Uterus (tissue), 2 donors: ENCODE measurements at regions not wholly inside any gene's neighbourhood (a gene's known extent, or its start where the extent isn't known, plus 50 kb on each side); places are given as distances from the start of the nearest gene placed in this dataset.

Experiments
- POLR2A ChIP-seq, 2 donors: fragments of 450-650 bp; IDR thresholded peaks; one replicate each; pipeline ENCODE4 v1.6.1; 2016; ENCODE audit warnings: antibody characterized with exemption in 2 of 2, mild to moderate bottlenecking in 1 of 2, moderate library complexity in 1 of 2
- TF ChIP-seq, protein P1 (sequence below), 4 experiments: fragments of 200-600 bp in 2 of 4; fragments of 450-650 bp in 2 of 4; sonication (generic) in 2 of 4; IDR thresholded peaks; one replicate each; pipeline ENCODE4 v1.5.1; 2016 to 2019; ENCODE audit warnings: antibody characterized with exemption in 4 of 4, mild to moderate bottlenecking in 2 of 4, moderate library complexity in 1 of 4

DNA sequence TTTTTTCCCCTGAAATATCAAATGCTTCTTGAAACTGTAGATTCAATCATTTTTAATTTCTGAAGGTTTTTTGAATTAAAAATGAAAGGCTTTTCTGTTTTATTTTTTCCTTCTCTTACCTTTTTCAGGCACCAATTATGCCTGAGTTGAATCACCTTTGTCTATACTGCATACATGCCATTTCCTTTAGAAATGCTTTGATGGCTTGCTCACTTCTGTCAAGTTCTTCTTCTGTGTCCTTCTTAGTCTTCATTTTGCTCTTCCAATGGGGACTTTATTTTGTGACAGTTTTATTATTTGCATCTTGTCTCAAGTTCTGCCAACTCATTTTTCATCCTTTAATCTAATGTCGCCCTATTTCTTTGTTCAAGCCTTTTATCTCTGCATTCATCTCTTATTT, 121.9 kb upstream of the PRL start:
- TF ChIP-seq, protein P1, sequence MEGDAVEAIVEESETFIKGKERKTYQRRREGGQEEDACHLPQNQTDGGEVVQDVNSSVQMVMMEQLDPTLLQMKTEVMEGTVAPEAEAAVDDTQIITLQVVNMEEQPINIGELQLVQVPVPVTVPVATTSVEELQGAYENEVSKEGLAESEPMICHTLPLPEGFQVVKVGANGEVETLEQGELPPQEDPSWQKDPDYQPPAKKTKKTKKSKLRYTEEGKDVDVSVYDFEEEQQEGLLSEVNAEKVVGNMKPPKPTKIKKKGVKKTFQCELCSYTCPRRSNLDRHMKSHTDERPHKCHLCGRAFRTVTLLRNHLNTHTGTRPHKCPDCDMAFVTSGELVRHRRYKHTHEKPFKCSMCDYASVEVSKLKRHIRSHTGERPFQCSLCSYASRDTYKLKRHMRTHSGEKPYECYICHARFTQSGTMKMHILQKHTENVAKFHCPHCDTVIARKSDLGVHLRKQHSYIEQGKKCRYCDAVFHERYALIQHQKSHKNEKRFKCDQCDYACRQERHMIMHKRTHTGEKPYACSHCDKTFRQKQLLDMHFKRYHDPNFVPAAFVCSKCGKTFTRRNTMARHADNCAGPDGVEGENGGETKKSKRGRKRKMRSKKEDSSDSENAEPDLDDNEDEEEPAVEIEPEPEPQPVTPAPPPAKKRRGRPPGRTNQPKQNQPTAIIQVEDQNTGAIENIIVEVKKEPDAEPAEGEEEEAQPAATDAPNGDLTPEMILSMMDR (IDR thresholded peaks at IDR 0.05): no peak
- no peak for TF ChIP-seq POLR2A (IDR thresholded peaks at IDR 0.05)
